ENCODE measurements at regions not wholly inside any gene's neighbourhood (a gene's known extent, or its start where the extent isn't known, plus 50 kb on each side); places are given as distances from the start of the nearest gene placed in this dataset.
"Not testable (repeated sequence)": the region's sequence is repeated elsewhere in the genome, so short reads cannot be mapped to it uniquely, and the experiment has no call there.

DNA sequence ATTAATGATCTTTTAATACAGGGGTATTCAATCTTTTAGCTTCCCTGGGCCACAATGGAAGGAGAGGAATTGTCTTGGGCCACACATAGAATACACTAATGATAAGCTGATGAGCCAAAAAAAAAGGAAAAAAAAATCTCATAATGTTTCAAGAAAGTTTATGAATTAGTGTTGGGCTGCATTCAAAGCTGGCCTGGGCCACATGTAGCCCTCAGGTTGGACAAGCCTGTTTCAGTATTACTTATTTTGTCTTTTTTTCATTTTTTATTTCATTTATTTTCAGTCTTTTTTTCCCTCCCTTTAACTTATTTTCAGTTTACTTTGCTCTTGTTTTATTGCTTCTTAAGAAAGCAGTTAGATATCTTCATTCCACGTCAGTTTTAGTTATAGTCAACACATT lies 2171.8 kb upstream of the DEFB115 start:
- Histone ChIP-seq H4K20me1 (ENCODE audit: insufficient read depth) (no peaks in the 10 kb centered on the region), H3K4me3 (replicated peaks in 1 of 2; ENCODE audit: low read depth in 1 of 2, low read length in 2 of 2) (no peak overlapping the region), H3K4me1 (ENCODE audit: control insufficient read depth in 1 of 2, insufficient read depth in 2 of 2, low read length in 2 of 2) (no peaks in the 10 kb centered on the region), H3K79me2 (ENCODE audit: insufficient read depth, low read length) (no peaks in the 10 kb centered on the region), H3K4me2 (ENCODE audit: low read length) (no peak overlapping the region), H3K9me3 (ENCODE audit: control insufficient read depth in 1 of 2, insufficient read depth in 1 of 2, low read depth in 1 of 2, low read length in 2 of 2) (peaks cover 6 to 10% of the 10 kb centered on the region in 2 experiments; a peak in 2 of 4 replicates), H2AFZ (ENCODE audit: low read depth, low read length, poor library complexity, severe bottlenecking) (no peak overlapping the region), H3K36me3 (ENCODE audit: control insufficient read depth in 1 of 2, insufficient read depth in 2 of 2, low read length in 2 of 2) (no peaks in the 10 kb centered on the region), H3K27ac (ENCODE audit: low read depth, low read length) (no peak overlapping the region), H3K9me2 (ENCODE audit: insufficient read depth) (no peaks in the 10 kb centered on the region), H3K9ac (ENCODE audit: low read length) (no peak overlapping the region), H3K27me3 (ENCODE audit: insufficient read depth, low read length) (no peaks in the 10 kb centered on the region)
- CTCF ChIA-PET, result no interaction called here
- BruUV-seq (replicated peaks), result no TSS peak
- RAD21 ChIA-PET (ENCODE audit: low non-redundant PET in 1 of 2, low total read pairs in 2 of 2, uncharacterized antibody in 2 of 2, unreplicated experiment in 2 of 2), result no interaction called here
- intact Hi-C loops (cut with micrococcal nuclease), result no loop called here
- no peak for ATAC-seq
- TF ChIP-seq ELF1 (IDR thresholded peaks at IDR 0.05; ENCODE audit: borderline replicate concordance, low read depth) (no peak), REST (IDR thresholded peaks at IDR 0.05; ENCODE audit: low read depth) (no peak), CBX3 (IDR thresholded peaks at IDR 0.05; ENCODE audit: low read depth) (no peak), EZH2 (IDR thresholded peaks at IDR 0.05) (no peak), SIN3A (IDR thresholded peaks at IDR 0.05; ENCODE audit: low read depth) (no peak), ZNF274 (IDR thresholded peaks at IDR 0.05; ENCODE audit: low read depth, low read length) (no peak), FOSL1 (IDR thresholded peaks at IDR 0.05; ENCODE audit: low read depth) (no peak), SP1 (IDR thresholded peaks at IDR 0.05; ENCODE audit: low read depth) (no peak), ATF3 (IDR thresholded peaks at IDR 0.05) (no peak), RAD21 (IDR thresholded peaks at IDR 0.05; ENCODE audit: low read depth) (no peak), CEBPB (IDR thresholded peaks at IDR 0.05; ENCODE audit: low read depth) (no peak), ZFX (IDR thresholded peaks at IDR 0.05) (no peak)
- POLR2A ChIA-PET, result no interaction called here
- no peak for DNase-seq (ENCODE audit: low read depth, low spot score)

- H3K27ac ChIP-seq (ENCODE audit: low read depth, low read length); H3K36me3 ChIP-seq (ENCODE audit: control insufficient read depth in 1 of 2, insufficient read depth in 2 of 2, low read length in 2 of 2); CTCF ChIA-PET; H3K4me3 ChIP-seq (replicated peaks in 1 of 2; ENCODE audit: low read depth in 1 of 2, low read length in 2 of 2); DNase-seq (ENCODE audit: low read depth, low spot score); H2AFZ ChIP-seq (ENCODE audit: low read depth, low read length, poor library complexity, severe bottlenecking); POLR2A ChIA-PET; BruUV-seq (replicated peaks); H3K9ac ChIP-seq (ENCODE audit: low read length); RAD21 ChIA-PET (ENCODE audit: low non-redundant PET in 1 of 2, low total read pairs in 2 of 2, uncharacterized antibody in 2 of 2, unreplicated experiment in 2 of 2); ATAC-seq; H3K4me2 ChIP-seq (ENCODE audit: low read length); H3K79me2 ChIP-seq (ENCODE audit: insufficient read depth, low read length); H3K9me2 ChIP-seq (ENCODE audit: insufficient read depth); H3K9me3 ChIP-seq (ENCODE audit: control insufficient read depth in 1 of 2, insufficient read depth in 1 of 2, low read depth in 1 of 2, low read length in 2 of 2); H4K20me1 ChIP-seq (ENCODE audit: insufficient read depth); H3K27me3 ChIP-seq (ENCODE audit: insufficient read depth, low read length); intact Hi-C loops (cut with micrococcal nuclease); H3K4me1 ChIP-seq (ENCODE audit: control insufficient read depth in 1 of 2, insufficient read depth in 2 of 2, low read length in 2 of 2): not testable (repeated sequence)
Measured at GRCh38 chr20:29086145-29086718, 2171.2 kb upstream of the DEFB115 start.

All from HCT116 (cell line).